LNCAP (cell line): ENCODE measurements at regions not wholly inside any gene's neighbourhood (a gene's known extent, or its start where the extent isn't known, plus 50 kb on each side); places are given as distances from the start of the nearest gene placed in this dataset.

Experiments used
- CTCF ChIP-seq: fragments of 450-650 bp; IDR thresholded peaks from 2 replicates; pipeline ENCODE4 v1.5.1; 2017; ENCODE audit warnings: mild to moderate bottlenecking

- TF ChIP-seq CTCF = no peak
These were observed 249.9 kb upstream of the RBBP8 start for GRCh38 chr18:22683196-22683676.

GRCh38 chr18:22683786-22684185, 249.3 kb upstream of the RBBP8 start:
- no peak for TF ChIP-seq CTCF

- no peak for TF ChIP-seq CTCF
These were observed 248.9 kb upstream of the RBBP8 start for GRCh38 chr18:22684268-22684667.

GRCh38 chr18:22685788-22686187, 247.3 kb upstream of the RBBP8 start:
- no peak for TF ChIP-seq CTCF

- TF ChIP-seq CTCF = no peak
These were observed 245.0 kb upstream of the RBBP8 start for GRCh38 chr18:22687892-22688680.

GRCh38 chr18:22688877-22689496, 244.1 kb upstream of the RBBP8 start:
- no peak for TF ChIP-seq CTCF

- no peak for TF ChIP-seq CTCF
These were observed 243.4 kb upstream of the RBBP8 start for GRCh38 chr18:22689712-22690111.
